Endothelial cell (in vitro differentiated cells): ENCODE measurements at regions not wholly inside any gene's neighbourhood (a gene's known extent, or its start where the extent isn't known, plus 50 kb on each side); places are given as distances from the start of the nearest gene placed in this dataset.

ENCODE experiments used
- DNase-seq: peaks from one replicate; pipeline ENCODE4 v3.0.0; 2021; ENCODE audit warnings: low spot score
- H3K27ac Mint-ChIP-seq: one replicate; pipeline ENCODE4 v1.8.0; 2021; ENCODE audit warnings: mixed read lengths, inconsistent platforms; ENCODE audit not compliant: unreplicated experiment
- H3K27me3 Mint-ChIP-seq: one replicate; pipeline ENCODE4 v1.8.0; 2021; ENCODE audit warnings: mild to moderate bottlenecking, moderate library complexity, mixed read lengths, inconsistent platforms; ENCODE audit not compliant: unreplicated experiment
- H3K36me3 Mint-ChIP-seq: one replicate; pipeline ENCODE4 v1.8.0; 2021; ENCODE audit warnings: mild to moderate bottlenecking, low read depth, mixed read lengths, inconsistent platforms; ENCODE audit not compliant: unreplicated experiment
- H3K4me1 Mint-ChIP-seq: one replicate; pipeline ENCODE4 v1.8.0; 2021; ENCODE audit warnings: mild to moderate bottlenecking, mixed read lengths, inconsistent platforms; ENCODE audit not compliant: unreplicated experiment
- H3K4me3 Mint-ChIP-seq: one replicate; pipeline ENCODE4 v1.8.0; 2021; ENCODE audit warnings: mild to moderate bottlenecking, mixed read lengths, inconsistent platforms; ENCODE audit not compliant: unreplicated experiment
- H3K9me3 Mint-ChIP-seq: one replicate; pipeline ENCODE4 v1.8.0; 2021; ENCODE audit warnings: mixed read lengths, inconsistent platforms; ENCODE audit not compliant: unreplicated experiment
- CTCF ChIP-seq: fragments of 200-600 bp; sonication (generic); IDR thresholded peaks from one replicate; pipeline ENCODE4 v1.5.0; 2021; ENCODE audit warnings: antibody characterized with exemption; ENCODE audit not compliant: unreplicated experiment

- H3K27ac Mint-ChIP-seq, result no peak overlapping the region
- no peak overlapping the region for H3K4me3 Mint-ChIP-seq
- DNase-seq, result no peak
- no peaks in the 10 kb centered on the region for H3K36me3 Mint-ChIP-seq
- H3K9me3 Mint-ChIP-seq, result no peaks in the 10 kb centered on the region
- H3K4me1 Mint-ChIP-seq, result peaks cover 14% of the 10 kb centered on the region
- peaks cover 2% of the 10 kb centered on the region for H3K27me3 Mint-ChIP-seq
- TF ChIP-seq CTCF, result no peak
These were observed 215.0 kb upstream of the SGK1 start for GRCh38 chr6:134532694-134533624.

GRCh38 chr6:134531611-134532010 lies 213.7 kb upstream of the SGK1 start:
- Mint-ChIP-seq H3K27ac (no peak overlapping the region), H3K4me1 (peaks cover 18% of the 10 kb centered on the region), H3K36me3 (no peaks in the 10 kb centered on the region), H3K27me3 (peaks cover 2% of the 10 kb centered on the region), H3K9me3 (no peaks in the 10 kb centered on the region), H3K4me3 (no peak overlapping the region)
- TF ChIP-seq CTCF, result no peak
- no peak for DNase-seq

- no peak for TF ChIP-seq CTCF
These were observed 213.3 kb upstream of the SGK1 start for GRCh38 chr6:134531188-134531551.

GRCh38 chr6:134529921-134530320 lies 212.0 kb upstream of the SGK1 start:
- H3K9me3 Mint-ChIP-seq, result no peaks in the 10 kb centered on the region
- TF ChIP-seq CTCF, result no peak
- H3K4me3 Mint-ChIP-seq, result no peak overlapping the region

More at GRCh38 chr6:134531188-134531551, 213.3 kb upstream of the SGK1 start:
- Mint-ChIP-seq H3K4me1 (peaks cover 18% of the 10 kb centered on the region), H3K36me3 (no peaks in the 10 kb centered on the region), H3K4me3 (no peak overlapping the region), H3K27ac (no peak overlapping the region), H3K27me3 (peaks cover 2% of the 10 kb centered on the region), H3K9me3 (no peaks in the 10 kb centered on the region)
- no peak for DNase-seq

GRCh38 chr6:134529305-134529704 lies 211.4 kb upstream of the SGK1 start:
- Mint-ChIP-seq H3K4me3 (no peak overlapping the region), H3K27me3 (no peaks in the 10 kb centered on the region)
- no peak for TF ChIP-seq CTCF

More at GRCh38 chr6:134529921-134530320, 212.0 kb upstream of the SGK1 start:
- Mint-ChIP-seq H3K36me3 (no peaks in the 10 kb centered on the region), H3K27me3 (peaks cover 2% of the 10 kb centered on the region), H3K4me1 (peaks cover 18% of the 10 kb centered on the region), H3K27ac (no peak overlapping the region)
- no peak for DNase-seq

More at GRCh38 chr6:134529305-134529704, 211.4 kb upstream of the SGK1 start:
- Mint-ChIP-seq H3K36me3 (no peaks in the 10 kb centered on the region), H3K9me3 (no peaks in the 10 kb centered on the region), H3K27ac (no peak overlapping the region), H3K4me1 (peaks cover 13% of the 10 kb centered on the region)
- DNase-seq, result no peak
